ENCODE measurements at regions not wholly inside any gene's neighbourhood (a gene's known extent, or its start where the extent isn't known, plus 50 kb on each side); places are given as distances from the start of the nearest gene placed in this dataset.
"Not testable (repeated sequence)": the region's sequence is repeated elsewhere in the genome, so short reads cannot be mapped to it uniquely, and the experiment has no call there.

- no peak for DNase-seq (ENCODE audit: low read depth in 2 of 2)
Measured at GRCh38 chr13:99700468-99700867, 199.2 kb downstream of the TM9SF2 start.

- DNase-seq (ENCODE audit: low read depth in 2 of 2), result no peak
Measured at GRCh38 chr13:99698816-99699099, 197.5 kb downstream of the TM9SF2 start.

- DNase-seq (ENCODE audit: low read depth in 2 of 2), result no peak
Measured at GRCh38 chr13:99698010-99698815, 196.9 kb downstream of the TM9SF2 start.

- DNase-seq (ENCODE audit: low read depth in 2 of 2), result no peak
Measured at GRCh38 chr13:99695857-99696256, 194.6 kb downstream of the TM9SF2 start.

GRCh38 chr13:99693852-99694611 is 192.8 kb downstream of the TM9SF2 start:
- no peak for DNase-seq (ENCODE audit: low read depth in 2 of 2)

GRCh38 chr13:99693351-99693750 is 192.1 kb downstream of the TM9SF2 start:
- no peak for DNase-seq (ENCODE audit: low read depth in 2 of 2)

GRCh38 chr13:99692854-99693253 is 191.6 kb downstream of the TM9SF2 start:
- DNase-seq (ENCODE audit: low read depth in 2 of 2), result no peak

GRCh38 chr13:99691552-99691951 is 190.3 kb downstream of the TM9SF2 start:
- no peak for DNase-seq (ENCODE audit: low read depth in 2 of 2)

GRCh38 chr13:99690426-99691174 is 189.3 kb downstream of the TM9SF2 start:
- no peak for DNase-seq (ENCODE audit: low read depth in 2 of 2)

GRCh38 chr13:99689955-99690354 is 188.7 kb downstream of the TM9SF2 start:
- no peak for DNase-seq (ENCODE audit: low read depth in 2 of 2)

GRCh38 chr13:99688776-99689175 is 187.5 kb downstream of the TM9SF2 start:
- no peak for DNase-seq (ENCODE audit: low read depth in 2 of 2)

- no peak for DNase-seq (ENCODE audit: low read depth in 2 of 2)
Measured at GRCh38 chr13:99687723-99688397, 186.6 kb downstream of the TM9SF2 start.

GRCh38 chr13:99686944-99687411 is 185.7 kb downstream of the TM9SF2 start:
- no peak for DNase-seq (ENCODE audit: low read depth in 2 of 2)

GRCh38 chr13:99686157-99686572 is 184.9 kb downstream of the TM9SF2 start:
- DNase-seq (ENCODE audit: low read depth in 2 of 2), result no peak

GRCh38 chr13:99681695-99682094 is 180.4 kb downstream of the TM9SF2 start:
- no peak for DNase-seq (ENCODE audit: low read depth in 2 of 2)

- DNase-seq (ENCODE audit: low read depth in 2 of 2), result no peak
Measured at GRCh38 chr13:99677116-99677951, 176.1 kb downstream of the TM9SF2 start.

GRCh38 chr13:99671746-99672145 is 170.5 kb downstream of the TM9SF2 start:
- DNase-seq (ENCODE audit: low read depth in 2 of 2), result no peak

- not testable (repeated sequence) for DNase-seq (ENCODE audit: low read depth in 2 of 2)
Measured at GRCh38 chr13:99669096-99669495, 167.8 kb downstream of the TM9SF2 start.

GRCh38 chr13:99666146-99666805 is 165.0 kb downstream of the TM9SF2 start:
- DNase-seq (ENCODE audit: low read depth in 2 of 2), result no peak

- no peak for DNase-seq (ENCODE audit: low read depth in 2 of 2)
Measured at GRCh38 chr13:99665711-99666110, 164.4 kb downstream of the TM9SF2 start.
